ENCODE measurements at regions not wholly inside any gene's neighbourhood (a gene's known extent, or its start where the extent isn't known, plus 50 kb on each side); places are given as distances from the start of the nearest gene placed in this dataset.
"Not testable (repeated sequence)": the region's sequence is repeated elsewhere in the genome, so short reads cannot be mapped to it uniquely, and the experiment has no call there.

DNA sequence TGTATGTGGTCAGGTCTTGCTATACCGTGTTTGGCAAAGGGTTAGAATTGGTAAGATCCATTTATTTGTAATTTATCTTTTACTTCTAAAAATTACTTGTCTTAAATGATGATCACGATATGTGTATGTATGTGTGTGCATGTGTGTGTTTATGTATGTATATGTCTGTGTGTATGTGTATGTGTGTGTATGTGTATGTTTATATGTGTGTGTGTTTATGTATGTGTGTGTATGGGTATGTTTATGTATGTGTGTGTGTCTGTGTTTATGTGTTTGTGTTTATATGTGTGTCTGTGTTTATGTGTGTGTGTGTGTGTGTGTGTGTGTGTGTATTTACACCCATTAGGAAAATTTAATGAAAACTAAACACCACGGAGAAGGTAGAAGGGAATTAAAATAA, 176.9 kb upstream of the FZD8 start:
- Histone ChIP-seq H2AFZ (ENCODE audit: low read depth, low read length) (no peak overlapping the region), H3K4me2 (ENCODE audit: low read length) (no peak overlapping the region), H3K27me3 (ENCODE audit: insufficient read depth, low read length) (no peaks in the 10 kb centered on the region), H3K27ac (ENCODE audit: low read depth, low read length) (no peak overlapping the region), H3K4me3 (ENCODE audit: insufficient read depth, low read depth, low read length) (no peak overlapping the region), H3K9me3 (ENCODE audit: insufficient read depth, low read depth, low read length) (no peaks in the 10 kb centered on the region), H4K20me1 (ENCODE audit: insufficient read depth, low read length) (no peaks in the 10 kb centered on the region), H3K79me2 (ENCODE audit: insufficient read depth, low read length) (no peaks in the 10 kb centered on the region), H3K4me1 (ENCODE audit: insufficient read depth, low read length) (peaks cover 5% of the 10 kb centered on the region), H3K36me3 (ENCODE audit: insufficient read depth, low read length) (no peaks in the 10 kb centered on the region), H3K9ac (ENCODE audit: low read length) (no peak overlapping the region)
- Mint-ChIP-seq H3K27me3 (ENCODE audit: low read depth, unreplicated experiment) (peaks cover 4% of the 10 kb centered on the region), H3K9me3 (ENCODE audit: unreplicated experiment) (peaks cover 2% of the 10 kb centered on the region), H3K27ac (ENCODE audit: unreplicated experiment) (no peak overlapping the region), H3K4me3 (ENCODE audit: unreplicated experiment) (no peak overlapping the region), H3K4me1 (ENCODE audit: low read depth, unreplicated experiment) (peaks cover 9% of the 10 kb centered on the region), H3K36me3 (ENCODE audit: low read depth, unreplicated experiment) (no peaks in the 10 kb centered on the region)
- no peak for TF ChIP-seq EZH2 (IDR thresholded peaks at IDR 0.05; ENCODE audit: insufficient read depth, low read length)
- TF ChIP-seq, protein P1, sequence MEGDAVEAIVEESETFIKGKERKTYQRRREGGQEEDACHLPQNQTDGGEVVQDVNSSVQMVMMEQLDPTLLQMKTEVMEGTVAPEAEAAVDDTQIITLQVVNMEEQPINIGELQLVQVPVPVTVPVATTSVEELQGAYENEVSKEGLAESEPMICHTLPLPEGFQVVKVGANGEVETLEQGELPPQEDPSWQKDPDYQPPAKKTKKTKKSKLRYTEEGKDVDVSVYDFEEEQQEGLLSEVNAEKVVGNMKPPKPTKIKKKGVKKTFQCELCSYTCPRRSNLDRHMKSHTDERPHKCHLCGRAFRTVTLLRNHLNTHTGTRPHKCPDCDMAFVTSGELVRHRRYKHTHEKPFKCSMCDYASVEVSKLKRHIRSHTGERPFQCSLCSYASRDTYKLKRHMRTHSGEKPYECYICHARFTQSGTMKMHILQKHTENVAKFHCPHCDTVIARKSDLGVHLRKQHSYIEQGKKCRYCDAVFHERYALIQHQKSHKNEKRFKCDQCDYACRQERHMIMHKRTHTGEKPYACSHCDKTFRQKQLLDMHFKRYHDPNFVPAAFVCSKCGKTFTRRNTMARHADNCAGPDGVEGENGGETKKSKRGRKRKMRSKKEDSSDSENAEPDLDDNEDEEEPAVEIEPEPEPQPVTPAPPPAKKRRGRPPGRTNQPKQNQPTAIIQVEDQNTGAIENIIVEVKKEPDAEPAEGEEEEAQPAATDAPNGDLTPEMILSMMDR (IDR thresholded peaks at IDR 0.05; ENCODE audit: insufficient read depth, low read depth, low read length) = no peak
- no peak for FAIRE-seq
- no peak for DNase-seq (ENCODE audit: low read depth)

- H3K9me3 Mint-ChIP-seq (ENCODE audit: unreplicated experiment); H3K36me3 ChIP-seq (ENCODE audit: insufficient read depth, low read length); FAIRE-seq; H3K36me3 Mint-ChIP-seq (ENCODE audit: low read depth, unreplicated experiment); H3K9me3 ChIP-seq (ENCODE audit: insufficient read depth, low read depth, low read length); H3K27me3 ChIP-seq (ENCODE audit: insufficient read depth, low read length); H3K27ac ChIP-seq (ENCODE audit: low read depth, low read length); H3K9ac ChIP-seq (ENCODE audit: low read length); H3K4me1 ChIP-seq (ENCODE audit: insufficient read depth, low read length); H3K4me2 ChIP-seq (ENCODE audit: low read length); H3K27ac Mint-ChIP-seq (ENCODE audit: unreplicated experiment); H2AFZ ChIP-seq (ENCODE audit: low read depth, low read length); H3K27me3 Mint-ChIP-seq (ENCODE audit: low read depth, unreplicated experiment); H3K4me3 ChIP-seq (ENCODE audit: insufficient read depth, low read depth, low read length); H3K4me3 Mint-ChIP-seq (ENCODE audit: unreplicated experiment); H3K4me1 Mint-ChIP-seq (ENCODE audit: low read depth, unreplicated experiment); DNase-seq (ENCODE audit: low read depth); H4K20me1 ChIP-seq (ENCODE audit: insufficient read depth, low read length); H3K79me2 ChIP-seq (ENCODE audit: insufficient read depth, low read length): not testable (repeated sequence)
These were observed 175.0 kb upstream of the FZD8 start for GRCh38 chr10:35817109-35817508.

- Mint-ChIP-seq H3K36me3 (ENCODE audit: low read depth, unreplicated experiment) (no peaks in the 10 kb centered on the region), H3K4me3 (ENCODE audit: unreplicated experiment) (no peak overlapping the region), H3K27me3 (ENCODE audit: low read depth, unreplicated experiment) (peaks cover 4% of the 10 kb centered on the region), H3K27ac (ENCODE audit: unreplicated experiment) (no peak overlapping the region), H3K9me3 (ENCODE audit: unreplicated experiment) (peaks cover 2% of the 10 kb centered on the region), H3K4me1 (ENCODE audit: low read depth, unreplicated experiment) (no peaks in the 10 kb centered on the region)
- Histone ChIP-seq H3K27me3 (ENCODE audit: insufficient read depth, low read length) (no peaks in the 10 kb centered on the region), H3K36me3 (ENCODE audit: insufficient read depth, low read length) (no peaks in the 10 kb centered on the region), H3K4me1 (ENCODE audit: insufficient read depth, low read length) (no peaks in the 10 kb centered on the region), H3K4me2 (ENCODE audit: low read length) (no peak overlapping the region), H3K27ac (ENCODE audit: low read depth, low read length) (no peak overlapping the region), H3K9me3 (ENCODE audit: insufficient read depth, low read depth, low read length) (no peaks in the 10 kb centered on the region), H4K20me1 (ENCODE audit: insufficient read depth, low read length) (no peaks in the 10 kb centered on the region), H3K79me2 (ENCODE audit: insufficient read depth, low read length) (no peaks in the 10 kb centered on the region), H3K9ac (ENCODE audit: low read length) (no peak overlapping the region), H3K4me3 (ENCODE audit: insufficient read depth, low read depth, low read length) (no peak overlapping the region), H2AFZ (ENCODE audit: low read depth, low read length) (no peak overlapping the region)
- no peak for FAIRE-seq
- no peak for DNase-seq (ENCODE audit: low read depth)
- no peak for TF ChIP-seq EZH2 (IDR thresholded peaks at IDR 0.05; ENCODE audit: insufficient read depth, low read length)
- TF ChIP-seq, protein P1 (IDR thresholded peaks at IDR 0.05; ENCODE audit: insufficient read depth, low read depth, low read length) = no peak
These were observed 171.1 kb upstream of the FZD8 start for GRCh38 chr10:35813219-35813618.

Measured in astrocyte (in vitro differentiated cells and primary cell).